Gastroesophageal sphincter (tissue), 3 donors: ENCODE measurements at regions not wholly inside any gene's neighbourhood (a gene's known extent, or its start where the extent isn't known, plus 50 kb on each side); places are given as distances from the start of the nearest gene placed in this dataset.

ENCODE experiments used
- CTCF ChIP-seq, 4 experiments: fragments of 200-600 bp in 2 of 4; fragments of 450-650 bp in 2 of 4; sonication (generic) in 1 of 4; IDR thresholded peaks; one replicate each; pipeline ENCODE4 v1.5.1; 2017 to 2019; ENCODE audit warnings: antibody characterized with exemption in 4 of 4, mild to moderate bottlenecking in 2 of 4, moderate library complexity in 2 of 4
- POLR2A ChIP-seq, 2 donors: fragments of 450-650 bp; IDR thresholded peaks; one replicate each; pipeline ENCODE4 v1.6.1; 2017; ENCODE audit warnings: antibody characterized with exemption in 2 of 2, mild to moderate bottlenecking in 2 of 2, moderate library complexity in 1 of 2
- POLR2AphosphoS5 ChIP-seq: sonication (generic); formaldehyde crosslinking; IDR thresholded peaks from one replicate; pipeline ENCODE4 v1.6.1; 2017; ENCODE audit warnings: antibody characterized with exemption

GRCh38 chr4:128649161-128649560, 160.3 kb upstream of the JADE1 start:
- TF ChIP-seq CTCF (IDR thresholded peaks at IDR 0.05) (no peak), POLR2A (IDR thresholded peaks at IDR 0.05) (no peak), POLR2AphosphoS5 (no peak)
